ENCODE measurements at regions not wholly inside any gene's neighbourhood (a gene's known extent, or its start where the extent isn't known, plus 50 kb on each side); places are given as distances from the start of the nearest gene placed in this dataset.

GRCh38 chr12:45584336-45584735 is 145.2 kb upstream of the ARID2 start:
- intact Hi-C loops (cut with DNase I): no loop called here
- no peak for DNase-seq

DNA sequence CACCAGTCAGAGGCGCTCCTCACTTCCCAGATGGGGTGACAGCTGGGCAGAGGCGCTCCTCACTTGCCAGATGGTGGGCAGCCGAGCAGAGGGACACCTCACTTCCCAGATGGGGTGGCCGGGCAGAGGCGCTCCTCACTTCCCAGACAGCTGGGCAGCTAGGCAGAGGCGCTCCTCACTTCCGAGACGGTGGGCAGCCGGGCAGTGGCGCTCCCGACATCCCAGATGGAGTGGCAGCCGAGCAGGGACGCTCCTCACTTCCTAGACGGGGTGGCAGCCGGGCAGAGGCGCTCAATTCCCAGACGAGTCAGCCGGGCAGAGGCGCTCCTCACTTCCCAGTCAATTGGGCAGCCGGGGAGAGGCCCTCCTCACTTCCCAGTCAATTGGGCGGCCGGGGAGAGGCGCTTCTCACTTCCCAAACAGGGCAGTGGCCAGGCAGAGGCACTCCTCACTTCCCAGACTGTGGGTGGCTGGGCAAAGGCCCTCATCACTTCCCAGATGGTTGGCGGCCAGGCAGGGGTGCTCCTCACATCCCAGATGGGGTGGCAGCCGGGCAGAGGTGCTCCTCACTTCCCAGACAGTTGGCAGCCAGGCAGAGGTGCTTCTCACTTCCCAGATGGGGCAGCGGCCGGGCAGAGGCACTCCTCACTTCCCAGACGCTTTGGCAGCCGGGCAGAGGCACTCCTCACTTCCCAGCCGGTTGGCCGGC is 143.8 kb upstream of the ARID2 start:
- intact Hi-C loops (cut with DNase I): no loop called here
- peak in 2 of 10 donors; percentile 78 to 83 for DNase-seq

DNA sequence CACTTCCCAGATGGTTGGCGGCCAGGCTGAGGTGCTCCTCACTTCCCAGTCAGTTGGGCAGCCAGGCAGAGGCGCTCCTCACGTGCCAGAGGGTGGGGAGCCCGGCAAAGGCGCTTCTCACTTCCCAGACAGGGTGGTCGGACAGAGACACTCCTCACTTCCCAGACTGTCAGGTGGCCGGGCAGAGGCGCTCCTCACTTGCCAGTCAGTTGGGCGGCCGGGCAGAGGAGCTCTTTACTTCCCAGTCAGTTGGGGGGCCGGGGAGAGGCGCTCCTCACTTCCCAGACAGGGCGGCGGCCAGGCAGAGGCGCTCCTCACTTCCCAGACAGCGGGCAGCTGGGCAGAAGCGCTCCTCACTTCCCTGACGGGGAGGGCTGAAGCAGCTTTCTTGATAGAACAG is 143.0 kb upstream of the ARID2 start:
- intact Hi-C loops (cut with DNase I): no loop called here
- no peak for DNase-seq

DNA sequence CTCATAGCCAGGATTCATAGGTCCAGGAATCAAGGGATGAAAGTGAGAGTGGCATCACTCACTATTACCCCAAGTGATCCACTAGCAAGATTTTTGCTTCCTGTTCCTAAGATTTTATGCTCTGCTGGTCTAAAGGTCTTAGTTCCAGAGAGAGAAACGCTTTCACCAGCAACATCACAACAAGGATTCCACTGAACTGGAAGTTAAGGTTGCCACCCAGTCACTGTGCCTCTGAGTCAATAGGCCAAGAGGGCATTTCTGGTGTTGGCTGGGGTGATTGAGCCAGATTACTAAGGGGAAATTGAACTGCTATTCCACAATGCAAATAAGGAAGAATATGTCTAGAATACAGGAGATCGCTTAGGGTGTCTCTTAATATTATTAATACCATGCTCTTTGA is 142.5 kb upstream of the ARID2 start:
- DNase-seq: no peak
- intact Hi-C loops (cut with DNase I): no loop called here

- peak in 1 of 10 donors; percentile 34 for DNase-seq
- intact Hi-C loops (cut with DNase I): no loop called here
Measured at GRCh38 chr12:45587877-45588533, 141.5 kb upstream of the ARID2 start.

GRCh38 chr12:45590646-45591045 is 138.9 kb upstream of the ARID2 start:
- intact Hi-C loops (cut with DNase I): no loop called here
- no peak for DNase-seq

- intact Hi-C loops (cut with DNase I): no loop called here
- DNase-seq: no peak
Measured at GRCh38 chr12:45591635-45592034, 137.9 kb upstream of the ARID2 start.

DNA sequence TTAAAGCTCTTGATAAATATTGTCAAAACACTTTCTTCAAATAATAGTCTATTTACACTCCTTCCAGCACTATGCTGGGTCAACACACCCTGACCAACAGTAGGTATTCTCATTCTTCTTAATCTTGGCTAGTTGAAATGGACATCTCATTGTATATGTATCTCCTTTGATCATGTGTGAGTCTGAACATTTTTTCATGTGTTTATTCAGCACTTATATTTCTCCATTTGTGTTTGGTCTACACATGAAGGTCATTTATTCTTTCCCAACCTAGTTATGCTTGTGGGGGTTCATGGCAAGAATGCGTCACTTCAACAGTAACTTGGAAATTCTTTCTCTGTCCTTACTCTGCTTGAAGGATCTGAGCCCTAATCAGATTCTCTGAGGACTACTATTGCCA is 133.1 kb upstream of the ARID2 start:
- no peak for DNase-seq
- intact Hi-C loops (cut with DNase I): no loop called here

GRCh38 chr12:45598336-45598735 is 131.2 kb upstream of the ARID2 start:
- no peak for DNase-seq
- intact Hi-C loops (cut with DNase I): no loop called here

DNA sequence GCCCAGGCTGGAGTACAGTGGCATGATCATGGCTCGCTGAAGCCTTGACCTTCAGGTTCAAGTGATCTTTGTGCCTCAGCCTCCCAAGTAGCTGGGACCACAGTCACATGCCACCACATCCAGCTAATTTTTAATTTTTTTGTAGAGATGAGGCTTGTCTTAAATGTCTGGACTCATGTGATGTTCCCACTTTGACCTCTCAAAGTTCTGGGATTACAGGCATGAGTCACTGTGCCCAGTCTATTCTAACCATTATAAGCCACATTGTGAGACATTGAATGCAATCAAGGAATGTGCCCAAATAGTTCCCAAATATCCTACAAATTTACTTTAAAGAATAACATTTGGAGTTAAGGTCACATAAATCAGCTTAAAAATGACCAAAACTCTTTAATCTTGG is 130.7 kb upstream of the ARID2 start:
- intact Hi-C loops (cut with DNase I): no loop called here
- DNase-seq: no peak

GRCh38 chr12:45599196-45599595 is 130.3 kb upstream of the ARID2 start:
- intact Hi-C loops (cut with DNase I): no loop called here

DNA sequence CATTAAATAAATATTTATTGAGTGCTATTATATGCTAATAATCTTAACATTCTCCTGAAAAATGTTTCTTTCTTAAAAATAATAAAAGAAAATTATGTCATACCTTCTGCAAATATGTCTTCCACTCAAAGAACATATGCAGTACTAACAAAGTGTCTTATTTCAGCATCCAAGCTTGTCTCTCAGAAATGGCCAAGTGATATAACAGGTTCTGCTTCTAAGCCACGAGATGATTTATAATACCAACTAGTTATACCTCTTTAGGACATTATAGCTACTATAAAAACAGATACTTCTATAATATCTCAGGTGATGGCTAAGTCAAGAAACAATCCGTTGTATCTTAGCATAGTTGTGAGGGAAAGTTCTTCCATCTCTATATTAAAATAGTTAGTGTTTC is 128.1 kb upstream of the ARID2 start:
- no peak for DNase-seq

More at GRCh38 chr12:45599196-45599595, 130.3 kb upstream of the ARID2 start:
- no peak for DNase-seq

GRCh38 chr12:45601888-45602287 is 127.6 kb upstream of the ARID2 start:
- no peak for DNase-seq
- intact Hi-C loops (cut with DNase I): loop anchor here (10.0 kb wide), 1 partner anchor 123 kb away; the partner anchor contains the start of gene ARID2

More for the DNA sequence above, 128.1 kb upstream of the ARID2 start:
- intact Hi-C loops (cut with DNase I): loop anchor here (10.0 kb wide), 1 partner anchor 123 kb away; the partner anchor contains the start of gene ARID2

DNA sequence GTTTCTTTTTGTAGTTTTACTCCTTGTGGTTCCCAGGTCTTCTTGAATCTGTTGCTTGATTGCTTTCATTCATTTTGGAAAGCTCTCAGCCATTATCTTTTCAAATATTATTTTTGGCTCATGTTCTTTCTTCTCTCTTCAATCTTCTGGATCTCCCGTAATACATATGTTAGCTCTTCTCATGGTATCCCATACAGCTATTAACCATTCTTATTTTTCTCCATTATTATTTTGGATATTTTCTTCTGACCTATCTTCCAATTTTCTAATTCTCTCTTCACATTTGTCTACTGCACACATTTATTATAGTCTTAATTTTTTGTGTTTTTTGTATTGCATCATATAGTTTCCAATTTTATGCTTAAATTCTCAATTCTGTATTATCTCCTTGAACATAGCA is 123.9 kb upstream of the ARID2 start:
- no peak for DNase-seq
- intact Hi-C loops (cut with DNase I): loop anchor here (10.0 kb wide), 1 partner anchor 119 kb away; the partner anchor contains the start of gene ARID2

GRCh38 chr12:45611061-45611460 is 118.4 kb upstream of the ARID2 start:
- peak in 4 of 10 donors; percentile 15 to 82 (median 48) for DNase-seq

DNA sequence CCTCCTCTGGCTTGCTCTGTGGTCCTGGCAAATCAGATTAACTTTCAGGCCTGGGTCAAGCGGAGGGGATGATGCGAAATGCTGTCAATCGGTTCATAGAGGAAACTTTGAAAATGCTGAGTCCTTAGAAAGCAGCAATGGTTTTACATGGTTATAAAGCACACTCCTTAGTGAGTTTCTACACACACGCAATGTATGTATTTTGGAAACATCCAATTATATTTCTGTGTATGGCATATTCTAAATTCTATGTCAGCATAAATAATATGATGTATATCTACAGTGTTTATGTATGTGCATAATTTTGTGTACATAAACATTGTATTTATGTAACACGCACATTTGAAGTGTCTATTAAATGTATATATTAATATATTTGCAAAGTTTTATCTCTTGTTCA is 118.0 kb upstream of the ARID2 start:
- intact Hi-C loops (cut with DNase I): no loop called here
- no peak for DNase-seq

More at GRCh38 chr12:45611061-45611460, 118.4 kb upstream of the ARID2 start:
- intact Hi-C loops (cut with DNase I): no loop called here

DNA sequence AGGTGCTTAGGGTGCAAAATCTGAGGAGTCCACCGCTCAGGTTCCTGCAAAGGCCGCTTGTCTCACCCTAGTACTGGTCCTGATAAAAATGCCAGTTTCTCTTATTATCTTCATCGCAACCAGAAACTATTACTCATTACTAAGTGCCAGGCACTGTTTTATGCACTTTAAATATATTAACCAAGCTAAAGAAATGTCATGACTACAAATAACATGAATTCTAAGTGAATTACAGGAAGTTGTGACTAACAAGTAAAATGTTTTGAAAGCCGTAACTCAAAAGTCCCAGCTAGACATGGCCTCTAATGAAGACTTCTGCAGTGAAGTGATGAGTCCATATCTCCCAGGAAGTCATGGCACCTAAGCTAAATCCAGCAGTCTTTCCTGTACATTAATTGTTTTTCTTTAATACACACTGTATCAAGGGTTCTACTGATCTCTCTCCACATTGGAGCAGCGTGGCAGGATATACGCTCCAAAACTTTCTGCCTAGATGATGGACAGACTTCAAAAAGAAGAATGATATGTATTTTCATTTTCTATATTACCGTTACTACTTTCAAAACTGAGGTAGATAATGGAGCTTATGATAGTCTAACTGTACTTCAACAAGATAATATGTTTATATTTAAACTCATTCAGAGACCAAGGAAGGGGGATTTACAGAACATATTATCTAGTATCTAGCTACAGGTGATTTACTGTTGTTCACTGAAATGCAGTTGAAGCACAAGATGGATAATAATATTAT is 117.3 kb upstream of the ARID2 start:
- intact Hi-C loops (cut with DNase I): no loop called here
- no peak for DNase-seq

DNA sequence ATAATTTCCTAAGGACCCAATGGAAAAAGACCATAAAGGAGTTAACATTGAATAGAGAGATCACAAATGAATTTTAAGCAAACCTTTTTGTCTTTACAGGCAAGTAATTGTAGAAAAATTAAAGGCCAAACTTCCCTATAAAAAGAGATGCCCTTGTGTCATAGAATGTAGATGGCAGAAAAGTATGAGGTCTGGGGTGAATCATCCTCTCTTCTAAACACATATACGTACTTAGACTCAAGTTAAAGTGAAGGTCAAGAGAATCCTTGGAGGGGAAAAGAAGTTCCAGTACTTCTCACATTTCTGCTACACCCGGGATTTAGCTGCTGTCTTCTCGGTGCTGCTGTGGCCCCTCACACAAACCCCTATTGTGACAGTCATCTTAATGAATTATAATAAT is 116.2 kb upstream of the ARID2 start:
- intact Hi-C loops (cut with DNase I): no loop called here
- no peak for DNase-seq

- DNase-seq: no peak
- intact Hi-C loops (cut with DNase I): no loop called here
Measured at GRCh38 chr12:45613855-45614254, 115.7 kb upstream of the ARID2 start.

- DNase-seq: no peak
- intact Hi-C loops (cut with DNase I): no loop called here
Measured at GRCh38 chr12:45615268-45615667, 114.2 kb upstream of the ARID2 start.

DNA sequence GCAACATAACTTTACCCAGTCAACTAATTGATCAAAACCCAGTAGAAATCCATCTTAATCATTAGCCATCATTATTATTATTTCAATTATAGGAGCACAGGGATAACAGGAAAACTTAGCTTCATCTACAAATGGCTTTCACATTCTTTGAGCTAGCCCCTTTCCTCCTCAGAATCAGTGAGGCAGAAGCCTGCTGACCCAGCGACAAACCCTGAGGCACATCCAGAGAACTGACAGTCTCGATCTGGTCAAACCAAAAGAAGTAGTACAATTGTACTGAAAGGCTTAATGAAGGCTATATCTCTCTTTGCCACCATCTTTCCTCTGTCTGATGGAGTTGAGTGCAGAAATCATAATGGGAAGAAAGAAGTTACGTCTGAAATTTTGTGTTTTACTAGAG is 109.8 kb upstream of the ARID2 start:
- intact Hi-C loops (cut with DNase I): no loop called here
- no peak for DNase-seq

Data from posterior cingulate gyrus (tissue), 11 donors.